NCI-H2107 treated with DMSO at 0.1 percent for 48 hours (cell line): ENCODE measurements at regions not wholly inside any gene's neighbourhood (a gene's known extent, or its start where the extent isn't known, plus 50 kb on each side); places are given as distances from the start of the nearest gene placed in this dataset.
"Not testable (repeated sequence)": the region's sequence is repeated elsewhere in the genome, so short reads cannot be mapped to it uniquely, and the experiment has no call there.

Source experiments
- DNase-seq: peaks from one replicate; lab custom pipeline; 2025; ENCODE audit not compliant: unreplicated experiment; lab: John Stamatoyannopoulos, UW

DNA sequence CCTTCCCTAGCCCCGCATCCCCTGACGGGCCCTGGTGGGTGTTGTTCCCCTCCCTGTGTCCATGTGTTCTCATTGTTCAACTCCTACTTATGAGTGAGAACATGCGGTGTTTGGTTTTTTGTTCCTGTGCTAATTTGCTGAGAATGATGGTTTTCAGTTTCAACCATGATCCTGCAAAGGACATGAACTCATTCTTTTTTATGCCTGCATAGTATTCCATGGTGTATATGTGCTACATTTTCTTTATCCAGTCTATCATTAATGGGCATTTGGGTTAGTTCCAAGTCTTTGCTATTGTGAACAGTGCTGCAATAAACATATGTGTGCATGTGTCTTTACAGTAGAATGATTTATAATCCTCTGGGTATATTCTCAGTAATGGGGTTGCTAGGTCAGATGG is 65.7 kb upstream of the DCD start:
- not testable (repeated sequence) for DNase-seq

DNA sequence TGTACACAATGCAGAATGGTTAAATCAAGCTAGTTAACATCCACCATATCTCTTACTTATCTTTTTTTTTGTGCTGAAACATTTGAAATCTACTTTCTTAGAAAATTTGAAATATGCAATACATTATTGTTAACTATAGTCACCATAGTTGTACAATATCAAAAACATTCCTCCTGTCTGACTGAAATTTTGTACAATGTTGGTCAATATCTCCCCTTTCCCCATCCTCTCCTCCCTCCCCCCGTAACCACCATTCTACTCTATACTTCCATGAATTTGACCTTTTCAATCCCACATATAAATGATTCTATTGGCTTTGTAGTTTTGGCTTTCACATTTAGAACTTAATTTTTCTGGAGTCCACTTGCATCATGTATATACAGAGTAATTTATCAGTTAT is 63.5 kb upstream of the DCD start:
- DNase-seq, result no peak

DNA sequence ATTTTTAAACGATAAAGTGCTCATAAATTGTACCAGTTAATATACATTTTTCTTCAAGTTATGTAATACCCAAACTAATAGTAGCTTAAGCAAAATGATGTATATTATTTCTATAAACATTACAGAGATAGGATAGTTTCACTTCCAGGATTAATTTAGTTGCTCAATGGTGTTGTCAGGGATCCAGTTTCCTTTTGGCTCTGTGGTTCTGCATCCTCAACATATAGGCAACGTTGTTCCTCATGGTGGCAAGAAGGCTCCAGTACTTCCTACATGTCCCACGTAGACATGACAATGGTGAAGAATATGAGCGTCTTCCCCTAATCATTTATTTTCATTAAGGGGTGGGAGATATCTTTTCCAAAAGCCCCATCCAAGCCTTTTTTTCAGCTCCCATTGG is 60.7 kb upstream of the DCD start:
- no peak for DNase-seq

DNA sequence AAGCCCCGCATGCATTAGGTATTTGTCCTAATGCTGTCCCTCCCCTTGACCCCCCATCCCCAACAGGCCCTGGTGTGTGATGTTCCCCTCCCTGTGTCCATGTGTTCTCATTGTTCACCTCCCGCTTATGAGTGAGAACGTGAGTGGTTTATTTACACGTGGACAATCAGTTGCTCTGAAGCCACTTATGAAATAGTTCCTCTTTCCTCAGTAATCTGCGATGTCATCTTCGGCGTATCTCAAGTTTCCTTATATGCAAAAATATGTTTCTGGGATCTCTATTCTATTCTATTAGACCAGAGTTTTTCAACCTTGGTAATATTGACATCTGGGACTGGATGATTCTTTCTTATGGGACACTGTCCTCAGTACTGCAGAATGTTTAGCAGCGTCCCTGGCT is 56.0 kb upstream of the DCD start:
- no peak for DNase-seq

DNA sequence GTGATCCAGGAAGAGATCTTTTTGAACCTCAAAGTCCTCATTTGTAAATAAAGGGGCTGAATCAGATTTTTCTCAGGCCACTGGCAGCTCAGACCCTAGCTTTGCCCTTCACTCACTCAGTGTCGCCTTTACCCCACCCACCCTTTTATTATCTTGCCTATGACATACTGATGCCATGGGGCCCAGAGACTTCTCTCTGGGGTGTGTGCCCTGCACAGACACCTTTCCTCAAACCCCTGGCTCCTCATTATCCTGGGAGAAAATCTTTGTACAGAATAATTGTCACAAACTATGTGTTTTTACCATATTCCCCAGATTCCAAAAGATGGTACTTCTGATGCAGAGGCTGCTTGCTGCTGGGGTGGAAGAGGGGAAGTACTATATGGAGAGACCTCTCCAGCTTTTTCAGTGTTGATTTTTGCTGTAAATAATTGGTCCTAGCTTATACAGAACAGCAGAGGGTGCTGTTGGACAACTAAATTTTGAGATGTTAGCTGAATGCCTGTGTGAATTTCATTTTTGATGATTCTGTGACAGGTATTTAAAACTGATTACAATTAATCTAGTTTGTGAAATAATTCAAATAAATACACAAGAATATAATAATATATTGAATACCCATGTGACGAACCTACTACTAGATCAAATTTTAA is 53.9 kb upstream of the DCD start:
- DNase-seq, result peak; percentile 12

DNA sequence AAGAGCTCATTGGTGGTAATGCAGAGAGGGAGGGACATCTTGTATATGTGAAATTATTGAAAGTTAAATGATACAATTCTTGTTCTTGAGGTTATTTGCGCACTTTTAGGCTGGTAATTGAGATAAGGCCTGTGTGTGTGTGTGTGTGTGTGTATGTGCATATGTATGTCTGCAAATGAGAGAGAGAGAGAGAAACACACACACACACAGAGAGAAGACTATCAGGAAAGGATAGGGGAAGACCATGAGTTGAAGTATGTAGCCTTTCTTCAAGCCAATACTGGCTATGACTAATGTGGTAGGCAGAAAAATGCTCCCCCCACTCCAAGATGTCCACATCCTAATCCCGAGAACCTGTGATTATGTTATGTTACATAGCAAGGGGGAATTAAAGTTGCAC is 52.7 kb upstream of the DCD start:
- DNase-seq, result no peak

DNA sequence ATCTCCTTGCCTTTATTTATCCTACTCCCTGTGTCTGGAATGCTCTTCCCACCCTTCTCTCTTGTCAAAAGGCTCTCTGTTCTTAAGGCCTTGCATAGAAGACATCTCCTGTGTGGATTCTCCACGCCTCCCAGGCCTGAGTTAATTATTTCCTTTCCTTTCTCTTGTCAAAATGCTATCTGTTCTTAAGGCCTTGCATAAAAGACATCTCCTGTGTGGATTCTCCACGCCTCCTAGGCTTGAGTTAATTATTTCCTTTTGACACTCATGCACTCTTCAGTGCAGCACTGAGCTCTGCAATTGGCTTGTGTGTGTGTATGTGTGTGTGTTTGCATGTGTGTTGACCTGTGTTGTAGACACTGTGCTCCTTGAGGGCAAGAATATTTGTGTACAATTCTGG is 52.1 kb upstream of the DCD start:
- DNase-seq, result no peak
